DMS53 (cell line): ENCODE measurements at regions not wholly inside any gene's neighbourhood (a gene's known extent, or its start where the extent isn't known, plus 50 kb on each side); places are given as distances from the start of the nearest gene placed in this dataset.
A peak's percentile ranks its signal among the peaks of the same experiment; 100 is the strongest.

ENCODE experiments used
- DNase-seq: peaks from one replicate; lab custom pipeline; 2025; lab: John Stamatoyannopoulos, UW

GRCh38 chr21:40901691-40902090, 54.7 kb upstream of the DSCAM start:
- DNase-seq: no peak

- DNase-seq: peak; percentile 36
These were observed 55.3 kb upstream of the DSCAM start for GRCh38 chr21:40902299-40902698.

- DNase-seq: no peak
These were observed 56.0 kb upstream of the DSCAM start for GRCh38 chr21:40902993-40903392.

GRCh38 chr21:40905251-40905650, 58.3 kb upstream of the DSCAM start:
- DNase-seq: no peak

- DNase-seq: no peak
These were observed 65.4 kb upstream of the DSCAM start for GRCh38 chr21:40912375-40912774.

GRCh38 chr21:40915114-40915513, 68.2 kb upstream of the DSCAM start:
- no peak for DNase-seq

GRCh38 chr21:40923407-40923806, 76.4 kb upstream of the DSCAM start:
- no peak for DNase-seq

GRCh38 chr21:40923901-40924300, 76.9 kb upstream of the DSCAM start:
- no peak for DNase-seq

GRCh38 chr21:40924641-40925040, 77.7 kb upstream of the DSCAM start:
- no peak for DNase-seq

- no peak for DNase-seq
These were observed 79.3 kb upstream of the DSCAM start for GRCh38 chr21:40926238-40926637.

- DNase-seq: no peak
These were observed 82.9 kb upstream of the DSCAM start for GRCh38 chr21:40929833-40930232.

GRCh38 chr21:40931197-40931596, 84.2 kb upstream of the DSCAM start:
- DNase-seq: no peak

GRCh38 chr21:40936178-40936577, 89.2 kb upstream of the DSCAM start:
- no peak for DNase-seq

- DNase-seq: no peak
These were observed 89.9 kb upstream of the DSCAM start for GRCh38 chr21:40936771-40937261.

GRCh38 chr21:40938078-40938477, 91.1 kb upstream of the DSCAM start:
- DNase-seq: no peak

GRCh38 chr21:40938611-40939010, 91.7 kb upstream of the DSCAM start:
- DNase-seq: no peak

GRCh38 chr21:40947713-40948112, 100.8 kb upstream of the DSCAM start:
- no peak for DNase-seq

- no peak for DNase-seq
These were observed 104.0 kb upstream of the DSCAM start for GRCh38 chr21:40950970-40951369.

GRCh38 chr21:40952551-40953323, 105.8 kb upstream of the DSCAM start:
- DNase-seq: no peak

- no peak for DNase-seq
These were observed 117.7 kb upstream of the DSCAM start for GRCh38 chr21:40964691-40965090.

GRCh38 chr21:40967771-40968170, 120.8 kb upstream of the DSCAM start:
- no peak for DNase-seq

- DNase-seq: no peak
These were observed 125.2 kb upstream of the DSCAM start for GRCh38 chr21:40972151-40972550.

- no peak for DNase-seq
These were observed 129.5 kb upstream of the DSCAM start for GRCh38 chr21:40976198-40977109.
